ENCODE measurements at regions not wholly inside any gene's neighbourhood (a gene's known extent, or its start where the extent isn't known, plus 50 kb on each side); places are given as distances from the start of the nearest gene placed in this dataset.
"Not testable (repeated sequence)": the region's sequence is repeated elsewhere in the genome, so short reads cannot be mapped to it uniquely, and the experiment has no call there.

DNA sequence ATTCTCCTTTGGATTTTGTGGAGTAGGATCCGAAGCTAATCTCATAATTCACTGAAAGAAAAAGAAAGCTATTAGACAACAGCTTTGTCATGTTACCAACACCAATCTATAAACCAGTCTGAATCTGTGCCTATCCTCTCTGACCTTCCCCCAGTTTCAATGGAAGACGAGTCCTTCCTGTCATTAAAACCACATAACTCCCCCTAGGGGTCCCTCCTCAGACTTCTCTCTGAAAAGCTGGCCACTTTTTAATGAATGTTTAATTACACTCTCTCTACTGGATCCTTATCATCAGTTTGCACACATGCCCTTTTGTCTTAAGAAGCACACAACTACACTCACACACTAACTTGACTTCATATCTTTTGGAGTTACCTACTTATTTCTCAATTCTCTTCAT, 98.0 kb upstream of the TSLP start:
- TF ChIP-seq, protein P1, sequence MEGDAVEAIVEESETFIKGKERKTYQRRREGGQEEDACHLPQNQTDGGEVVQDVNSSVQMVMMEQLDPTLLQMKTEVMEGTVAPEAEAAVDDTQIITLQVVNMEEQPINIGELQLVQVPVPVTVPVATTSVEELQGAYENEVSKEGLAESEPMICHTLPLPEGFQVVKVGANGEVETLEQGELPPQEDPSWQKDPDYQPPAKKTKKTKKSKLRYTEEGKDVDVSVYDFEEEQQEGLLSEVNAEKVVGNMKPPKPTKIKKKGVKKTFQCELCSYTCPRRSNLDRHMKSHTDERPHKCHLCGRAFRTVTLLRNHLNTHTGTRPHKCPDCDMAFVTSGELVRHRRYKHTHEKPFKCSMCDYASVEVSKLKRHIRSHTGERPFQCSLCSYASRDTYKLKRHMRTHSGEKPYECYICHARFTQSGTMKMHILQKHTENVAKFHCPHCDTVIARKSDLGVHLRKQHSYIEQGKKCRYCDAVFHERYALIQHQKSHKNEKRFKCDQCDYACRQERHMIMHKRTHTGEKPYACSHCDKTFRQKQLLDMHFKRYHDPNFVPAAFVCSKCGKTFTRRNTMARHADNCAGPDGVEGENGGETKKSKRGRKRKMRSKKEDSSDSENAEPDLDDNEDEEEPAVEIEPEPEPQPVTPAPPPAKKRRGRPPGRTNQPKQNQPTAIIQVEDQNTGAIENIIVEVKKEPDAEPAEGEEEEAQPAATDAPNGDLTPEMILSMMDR (IDR thresholded peaks at IDR 0.05; ENCODE audit: low read depth, low read length), result no peak
- no peak for DNase-seq (ENCODE audit: low read depth in 2 of 2)
- H3K4me3 ChIP-seq (replicated peaks in 1 of 2; ENCODE audit: low read depth in 2 of 2, low read length in 2 of 2), result no peak overlapping the region

DNA sequence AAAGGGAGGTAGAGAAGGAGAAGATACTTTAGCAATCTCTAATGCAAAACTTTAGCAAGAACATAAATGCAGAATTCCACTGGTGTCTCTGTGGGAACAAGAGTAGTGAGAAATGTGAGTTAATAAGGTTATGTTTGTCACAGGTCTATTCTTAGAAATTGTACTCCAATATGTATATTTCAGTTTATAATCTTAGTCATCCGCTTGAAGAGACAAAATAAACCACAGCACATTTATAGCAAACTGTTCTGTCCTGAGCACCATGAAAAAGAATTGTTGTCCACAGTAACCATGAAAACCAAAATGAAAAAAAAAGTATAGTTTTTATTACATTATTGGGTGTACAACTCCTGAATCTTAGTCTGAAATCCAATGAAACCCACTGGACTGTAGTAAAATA, 93.6 kb upstream of the TSLP start:
- peak in 1 of 2 donors; percentile 12 for DNase-seq (ENCODE audit: low read depth in 2 of 2)
- TF ChIP-seq, protein P1 (IDR thresholded peaks at IDR 0.05; ENCODE audit: low read depth, low read length), result no peak
- no peak overlapping the region for H3K4me3 ChIP-seq (replicated peaks in 1 of 2; ENCODE audit: low read depth in 2 of 2, low read length in 2 of 2)

DNA sequence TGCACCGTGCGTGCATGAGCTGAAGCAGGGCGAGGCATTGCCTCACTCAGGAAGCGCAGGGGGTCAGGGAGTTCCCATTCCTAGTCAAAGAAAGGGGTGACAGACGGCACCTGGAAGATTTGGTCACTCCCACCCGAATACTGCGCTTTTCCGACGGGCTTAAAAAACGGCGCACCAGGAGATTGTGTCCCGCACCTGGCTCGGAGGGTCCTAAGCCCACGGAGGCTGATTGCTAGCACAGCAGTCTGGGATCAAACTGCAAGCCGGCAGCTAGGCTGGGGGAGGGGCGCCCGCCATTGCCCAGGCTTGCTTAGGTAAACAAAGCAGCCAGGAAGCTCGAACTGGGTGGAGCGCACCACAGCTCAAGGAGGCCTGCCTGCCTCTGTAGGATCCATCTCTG, 85.6 kb upstream of the TSLP start:
- not testable (repeated sequence) for DNase-seq (ENCODE audit: low read depth in 2 of 2); H3K4me3 ChIP-seq (replicated peaks in 1 of 2; ENCODE audit: low read depth in 2 of 2, low read length in 2 of 2)

DNA sequence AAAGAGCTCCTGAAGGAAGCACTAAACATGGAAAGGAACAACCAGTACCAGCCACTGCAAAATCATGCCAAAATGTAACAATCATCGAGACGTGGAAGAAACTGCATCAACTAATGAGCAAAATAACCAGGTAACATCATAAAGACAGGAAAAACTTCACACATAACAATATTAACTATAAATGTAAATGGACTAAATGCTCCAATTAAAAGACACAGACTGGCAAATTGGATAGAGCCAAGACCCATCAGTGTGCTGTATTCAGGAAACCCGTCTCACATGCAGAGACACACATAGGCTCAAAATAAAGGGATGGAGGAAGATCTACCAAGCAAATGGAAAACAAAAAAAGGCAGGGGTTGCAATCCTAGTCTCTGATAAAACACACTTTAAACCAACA, 83.9 kb upstream of the TSLP start:
- not testable (repeated sequence) for DNase-seq (ENCODE audit: low read depth in 2 of 2); H3K4me3 ChIP-seq (replicated peaks in 1 of 2; ENCODE audit: low read depth in 2 of 2, low read length in 2 of 2)

DNA sequence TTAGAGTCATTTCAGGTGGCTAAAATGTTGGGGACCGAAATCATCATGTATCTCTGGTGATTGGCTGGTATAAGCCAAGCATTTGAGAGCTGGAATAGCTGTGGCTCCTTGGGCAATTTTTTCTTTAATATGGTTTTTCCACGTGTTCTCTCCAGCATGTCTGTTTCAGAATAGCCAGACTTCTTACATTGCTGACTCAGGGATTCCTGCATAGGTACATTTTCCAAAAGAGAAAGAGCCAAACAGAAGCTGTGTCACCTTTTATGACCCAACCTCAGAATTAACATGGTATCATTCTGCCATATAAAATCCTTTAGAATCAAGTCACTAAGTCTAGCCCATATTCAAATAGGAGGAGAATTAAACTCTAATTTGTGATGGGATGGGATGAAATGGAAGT, 74.8 kb upstream of the TSLP start:
- TF ChIP-seq, protein P1 (IDR thresholded peaks at IDR 0.05; ENCODE audit: low read depth, low read length), result no peak
- DNase-seq (ENCODE audit: low read depth in 2 of 2), result no peak

DNA sequence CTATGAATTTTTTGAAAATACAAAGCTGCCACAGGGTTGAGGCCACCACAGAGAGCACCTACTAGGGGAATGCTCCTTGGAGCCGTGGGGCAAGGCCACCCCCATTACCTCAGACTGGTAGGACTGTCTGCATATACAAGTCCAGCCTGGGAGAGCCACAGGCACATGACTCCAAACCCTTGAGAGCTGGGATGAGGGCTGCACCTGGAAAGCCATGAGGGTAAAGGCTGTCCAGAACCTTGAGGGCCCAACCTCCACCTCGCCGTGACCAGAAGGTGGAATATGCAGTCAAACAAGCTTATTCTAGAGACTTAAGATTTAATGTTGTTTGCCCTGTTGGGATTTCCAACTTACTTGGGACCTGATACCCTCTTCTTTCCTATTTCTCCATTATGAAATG, 69.5 kb upstream of the TSLP start:
- H3K4me3 ChIP-seq (replicated peaks in 1 of 2; ENCODE audit: low read depth in 2 of 2, low read length in 2 of 2), result no peak overlapping the region
- no peak for DNase-seq (ENCODE audit: low read depth in 2 of 2)
- TF ChIP-seq, protein P1 (IDR thresholded peaks at IDR 0.05; ENCODE audit: low read depth, low read length), result no peak

More for the DNA sequence above, 74.8 kb upstream of the TSLP start:
- no peak overlapping the region for H3K4me3 ChIP-seq (replicated peaks in 1 of 2; ENCODE audit: low read depth in 2 of 2, low read length in 2 of 2)

DNA sequence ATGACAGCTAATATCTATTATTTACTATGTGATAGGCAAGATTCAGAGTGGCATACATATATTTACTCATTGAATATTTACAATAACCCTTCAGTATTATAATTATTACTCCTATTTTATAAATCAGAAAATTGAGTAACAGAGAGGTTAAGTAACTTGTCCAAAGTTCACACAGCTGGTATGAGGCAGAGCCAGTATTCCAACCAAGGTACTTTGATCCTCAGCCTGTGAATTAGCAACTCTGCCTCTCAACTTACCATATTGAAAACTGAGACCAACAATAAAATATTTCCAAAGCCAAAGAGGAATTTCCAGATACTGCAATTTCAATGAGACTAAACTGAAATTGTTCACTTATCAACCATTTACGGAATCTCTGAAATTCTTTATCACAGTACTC, 67.9 kb upstream of the TSLP start:
- DNase-seq (ENCODE audit: low read depth in 2 of 2), result no peak
- no peak overlapping the region for H3K4me3 ChIP-seq (replicated peaks in 1 of 2; ENCODE audit: low read depth in 2 of 2, low read length in 2 of 2)
- TF ChIP-seq, protein P1 (IDR thresholded peaks at IDR 0.05; ENCODE audit: low read depth, low read length), result no peak

DNA sequence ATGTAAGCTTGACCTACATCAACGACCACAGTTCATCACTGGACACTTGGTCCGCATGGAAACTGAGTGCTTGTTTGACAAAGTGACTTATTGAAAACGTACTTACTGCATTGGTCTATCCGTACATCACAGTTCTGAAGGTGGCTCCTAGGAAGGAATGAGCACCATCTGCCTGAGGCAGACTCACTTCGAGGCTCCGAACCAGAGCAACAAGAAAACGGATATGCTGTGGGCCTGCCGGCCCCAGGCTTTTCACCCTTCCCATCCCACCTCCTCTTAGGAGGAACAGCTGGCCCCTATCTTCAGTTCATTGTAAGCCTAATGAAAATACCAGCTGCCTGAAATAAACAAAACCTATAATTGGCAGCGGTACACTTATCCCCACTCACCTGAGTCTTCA, 67.2 kb upstream of the TSLP start:
- TF ChIP-seq, protein P1 (IDR thresholded peaks at IDR 0.05; ENCODE audit: low read depth, low read length), result no peak
- no peak for DNase-seq (ENCODE audit: low read depth in 2 of 2)
- H3K4me3 ChIP-seq (replicated peaks in 1 of 2; ENCODE audit: low read depth in 2 of 2, low read length in 2 of 2), result no peak overlapping the region
